Right atrium auricular region (tissue), 2 donors: ENCODE measurements at regions not wholly inside any gene's neighbourhood (a gene's known extent, or its start where the extent isn't known, plus 50 kb on each side); places are given as distances from the start of the nearest gene placed in this dataset.

Experiments used
- DNase-seq: peaks from one replicate; pipeline ENCODE4 v3.0.0-alpha.2; 2019; ENCODE audit warnings: low spot score
- H3K27ac ChIP-seq, 2 donors: fragments of 200-600 bp; sonication (generic); 1 replicate in 1 of 2; 2 replicates in 1 of 2; pipeline ENCODE4 v1.5.1; 2016 to 2019
- H3K27me3 ChIP-seq, 2 donors: fragments of 200-600 bp; sonication (generic); one replicate each; pipeline versions ENCODE4 v1.5.1 to v1.6.0; 2017 to 2019
- H3K36me3 ChIP-seq: fragments of 200-600 bp; sonication (generic); one replicate; pipeline ENCODE4 v1.5.1; 2016
- H3K4me1 ChIP-seq, 2 donors: fragments of 200-600 bp; sonication (generic); one replicate each; pipeline versions ENCODE4 v1.5.1 to v1.6.0; 2017 to 2019
- H3K4me3 ChIP-seq, 2 donors: fragments of 200-600 bp; sonication (generic); 1 replicate in 1 of 2; 2 replicates in 1 of 2; pipeline ENCODE4 v1.5.1; 2017 to 2019; ENCODE audit warnings: mild to moderate bottlenecking in 1 of 2, moderate library complexity in 1 of 2
- H3K9me3 ChIP-seq, 2 donors: fragments of 200-600 bp; sonication (generic); one replicate each; pipeline ENCODE4 v1.5.1; 2019
- TF ChIP-seq, protein P1 (sequence below), 2 donors: fragments of 200-600 bp; sonication (generic); IDR thresholded peaks; one replicate each; pipeline ENCODE4 v1.5.1; 2019; ENCODE audit warnings: antibody characterized with exemption in 2 of 2

DNA sequence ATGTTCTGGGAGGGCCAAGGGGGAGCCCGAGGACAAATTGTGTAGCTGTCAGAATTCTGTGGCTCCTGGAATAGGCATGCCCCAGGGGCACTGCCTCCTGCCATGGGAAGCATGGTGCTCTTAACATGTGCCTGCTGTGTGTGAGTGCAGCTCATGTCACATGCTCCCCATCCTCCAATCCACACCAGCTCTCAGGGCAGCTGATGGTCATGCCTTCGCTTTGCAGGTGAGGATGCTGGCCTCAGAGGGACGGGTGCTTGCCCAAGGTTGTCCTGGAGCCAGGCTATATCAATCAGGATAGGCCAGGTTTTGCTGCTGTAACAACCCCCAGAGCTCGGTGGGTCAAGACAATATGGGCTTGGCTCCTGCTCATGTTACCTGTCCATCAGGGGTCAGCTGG lies 303.4 kb downstream of the RPS24 start:
- peak; percentile 44 for DNase-seq
- H3K9me3 ChIP-seq, result no peaks in the 10 kb centered on the region
- H3K4me1 ChIP-seq, result peaks cover 0 to 12% of the 10 kb centered on the region in 2 donors
- TF ChIP-seq, protein P1, sequence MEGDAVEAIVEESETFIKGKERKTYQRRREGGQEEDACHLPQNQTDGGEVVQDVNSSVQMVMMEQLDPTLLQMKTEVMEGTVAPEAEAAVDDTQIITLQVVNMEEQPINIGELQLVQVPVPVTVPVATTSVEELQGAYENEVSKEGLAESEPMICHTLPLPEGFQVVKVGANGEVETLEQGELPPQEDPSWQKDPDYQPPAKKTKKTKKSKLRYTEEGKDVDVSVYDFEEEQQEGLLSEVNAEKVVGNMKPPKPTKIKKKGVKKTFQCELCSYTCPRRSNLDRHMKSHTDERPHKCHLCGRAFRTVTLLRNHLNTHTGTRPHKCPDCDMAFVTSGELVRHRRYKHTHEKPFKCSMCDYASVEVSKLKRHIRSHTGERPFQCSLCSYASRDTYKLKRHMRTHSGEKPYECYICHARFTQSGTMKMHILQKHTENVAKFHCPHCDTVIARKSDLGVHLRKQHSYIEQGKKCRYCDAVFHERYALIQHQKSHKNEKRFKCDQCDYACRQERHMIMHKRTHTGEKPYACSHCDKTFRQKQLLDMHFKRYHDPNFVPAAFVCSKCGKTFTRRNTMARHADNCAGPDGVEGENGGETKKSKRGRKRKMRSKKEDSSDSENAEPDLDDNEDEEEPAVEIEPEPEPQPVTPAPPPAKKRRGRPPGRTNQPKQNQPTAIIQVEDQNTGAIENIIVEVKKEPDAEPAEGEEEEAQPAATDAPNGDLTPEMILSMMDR (IDR thresholded peaks at IDR 0.05), result no peak
- no peak overlapping the region for H3K4me3 ChIP-seq
- no peaks in the 10 kb centered on the region for H3K36me3 ChIP-seq
- H3K27ac ChIP-seq, result no peak overlapping the region
- H3K27me3 ChIP-seq, result no peaks in the 10 kb centered on the region

DNA sequence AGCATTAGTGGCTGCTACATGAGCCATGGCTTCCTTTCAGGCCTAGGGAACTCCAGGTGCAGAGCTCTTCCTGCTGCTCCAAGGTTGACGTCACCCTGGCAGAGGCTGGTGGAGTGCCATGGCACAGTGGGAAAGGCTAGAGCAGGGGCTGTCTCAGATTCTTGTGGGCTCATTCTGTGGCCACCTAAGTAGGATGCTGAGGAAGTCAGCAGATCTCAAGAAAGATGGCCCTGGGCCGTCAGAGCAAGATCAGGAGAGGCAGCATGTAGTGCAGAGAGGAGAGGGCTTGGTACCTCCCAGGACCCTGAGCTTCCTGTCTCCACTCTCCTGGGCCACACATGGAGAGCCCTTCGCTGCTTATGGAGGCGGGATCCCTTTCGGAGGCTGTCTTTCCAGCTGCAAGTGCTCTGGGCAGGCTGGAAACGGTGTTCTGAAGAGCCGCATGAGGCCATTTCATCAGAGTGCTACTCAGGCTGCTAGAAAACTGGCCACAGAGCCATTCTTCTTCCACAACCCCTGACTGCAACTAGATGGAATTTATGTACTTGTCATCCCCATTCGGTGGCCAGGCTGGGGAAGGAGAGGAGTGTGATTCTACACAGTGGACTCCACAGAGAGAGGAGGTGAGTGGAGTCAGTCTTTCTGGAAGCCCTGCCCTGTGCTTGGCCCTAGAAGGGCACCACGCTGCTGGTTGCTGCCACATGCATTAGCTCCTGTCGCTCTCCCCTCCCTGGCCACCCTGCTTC lies 304.2 kb downstream of the RPS24 start:
- H3K27ac ChIP-seq, result no peak overlapping the region
- no peaks in the 10 kb centered on the region for H3K9me3 ChIP-seq
- H3K4me1 ChIP-seq, result peaks cover 0 to 12% of the 10 kb centered on the region in 2 donors
- H3K27me3 ChIP-seq, result no peaks in the 10 kb centered on the region
- TF ChIP-seq, protein P1 (IDR thresholded peaks at IDR 0.05), result no peak
- no peaks in the 10 kb centered on the region for H3K36me3 ChIP-seq
- DNase-seq, result peak; percentile 57
- H3K4me3 ChIP-seq, result no peak overlapping the region

DNA sequence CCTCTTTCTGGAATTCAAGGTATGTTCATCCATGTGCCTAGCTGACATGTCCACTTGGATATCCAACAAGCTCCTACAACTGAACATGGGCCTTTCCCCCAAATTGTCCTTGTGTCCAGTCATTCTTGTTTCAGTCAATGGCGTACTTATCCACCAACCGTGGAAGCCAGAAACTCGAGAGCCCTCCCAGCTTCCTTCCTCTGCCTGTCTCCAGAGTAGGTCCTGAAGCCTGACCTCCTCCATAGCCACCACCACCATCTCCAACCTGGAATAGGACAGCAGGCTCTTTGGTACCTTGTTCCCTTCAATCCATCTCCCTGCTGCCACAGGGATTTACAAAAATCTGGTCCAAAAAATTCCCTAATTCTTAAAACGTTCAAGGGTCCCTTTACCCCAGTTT lies 305.1 kb downstream of the RPS24 start:
- H3K27me3 ChIP-seq, result no peaks in the 10 kb centered on the region
- peaks cover 0 to 12% of the 10 kb centered on the region in 2 donors for H3K4me1 ChIP-seq
- H3K36me3 ChIP-seq, result no peaks in the 10 kb centered on the region
- DNase-seq, result peak; percentile 32
- TF ChIP-seq, protein P1 (IDR thresholded peaks at IDR 0.05), result no peak
- H3K4me3 ChIP-seq, result no peak overlapping the region
- H3K27ac ChIP-seq, result no peak overlapping the region
- no peaks in the 10 kb centered on the region for H3K9me3 ChIP-seq

DNA sequence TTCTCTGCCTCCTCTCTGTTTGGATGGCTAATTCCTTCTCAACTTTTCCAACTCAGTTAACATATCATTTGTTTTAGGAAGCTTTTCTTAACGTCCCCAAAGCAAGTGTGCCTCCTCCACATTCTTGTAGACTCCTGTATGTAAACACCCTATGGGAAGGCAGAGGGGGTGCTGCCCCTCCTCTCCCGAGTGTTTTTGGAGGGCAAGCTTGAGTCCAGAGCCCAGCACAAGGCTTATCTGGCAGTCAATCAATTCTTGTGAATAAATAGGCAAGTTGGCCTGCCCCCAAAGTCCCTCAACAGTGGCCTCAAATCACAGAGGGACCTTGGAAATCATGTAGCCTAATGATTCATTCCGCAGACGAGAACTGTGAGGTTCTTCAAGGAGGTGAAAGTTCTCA lies 305.6 kb downstream of the RPS24 start:
- DNase-seq, result peak; percentile 30
- TF ChIP-seq, protein P1 (IDR thresholded peaks at IDR 0.05), result no peak
- Histone ChIP-seq H3K9me3 (no peaks in the 10 kb centered on the region), H3K4me3 (no peak overlapping the region), H3K27me3 (no peaks in the 10 kb centered on the region), H3K36me3 (no peaks in the 10 kb centered on the region), H3K27ac (no peak overlapping the region), H3K4me1 (peaks cover 0 to 12% of the 10 kb centered on the region in 2 donors)

DNA sequence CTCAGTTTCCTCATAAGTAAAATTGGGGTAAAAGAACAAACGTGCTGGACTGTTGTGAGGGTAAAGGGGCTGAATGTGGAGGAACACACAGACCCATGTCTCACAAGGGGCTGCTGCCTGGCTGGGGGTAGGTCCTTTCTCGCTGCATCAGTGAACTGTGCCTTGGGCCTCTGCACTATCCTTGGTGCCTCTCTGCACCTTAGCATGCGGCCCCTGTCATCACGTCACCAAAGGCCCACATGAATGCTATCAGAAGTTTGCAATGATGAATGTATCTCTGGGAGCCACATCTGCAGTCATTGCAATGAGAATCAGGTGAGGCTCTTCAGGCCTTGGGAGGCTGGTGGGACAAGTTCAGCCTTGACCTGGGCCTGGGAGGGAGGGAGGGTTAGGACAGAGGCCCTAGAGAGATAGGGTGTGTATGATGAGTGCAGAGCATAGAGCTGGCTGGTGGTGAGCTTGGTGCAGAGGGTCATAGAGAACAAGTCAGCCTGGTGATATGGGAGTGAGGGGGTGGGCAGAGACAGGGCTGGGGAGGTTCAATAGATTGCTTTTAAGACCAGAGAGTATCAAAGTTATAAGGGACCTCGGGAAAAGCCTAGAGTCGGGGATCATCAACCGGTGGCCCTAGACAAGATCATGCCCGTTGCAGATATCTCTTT lies 308.4 kb downstream of the RPS24 start:
- Histone ChIP-seq H3K27me3 (no peaks in the 10 kb centered on the region), H3K36me3 (no peaks in the 10 kb centered on the region), H3K4me3 (no peak overlapping the region), H3K4me1 (no peaks in the 10 kb centered on the region), H3K9me3 (no peaks in the 10 kb centered on the region), H3K27ac (no peak overlapping the region)
- DNase-seq, result peak; percentile 34
- TF ChIP-seq, protein P1 (IDR thresholded peaks at IDR 0.05), result no peak
